ENCODE measurements at regions not wholly inside any gene's neighbourhood (a gene's known extent, or its start where the extent isn't known, plus 50 kb on each side); places are given as distances from the start of the nearest gene placed in this dataset.

- Histone ChIP-seq H3K9me3 (ENCODE audit: control insufficient read depth in 4 of 4, low read length in 3 of 4) (no peaks in the 10 kb centered on the region), H3K36me3 (ENCODE audit: control insufficient read depth in 4 of 4, insufficient read depth in 3 of 4, low read depth in 1 of 4, low read length in 3 of 4) (no peaks in the 10 kb centered on the region), H3K27me3 (ENCODE audit: control insufficient read depth in 4 of 4, insufficient read depth in 4 of 4, low read length in 3 of 4) (no peaks in the 10 kb centered on the region), H3K4me3 (ENCODE audit: low read depth in 1 of 3, low read length in 3 of 3) (peak overlapping the region; percentile 29 to 60 (median 55)), H3K4me1 (ENCODE audit: control insufficient read depth in 4 of 4, insufficient read depth in 4 of 4, low read length in 3 of 4) (peaks cover 5 to 11% (median 8%) of the 10 kb centered on the region in 4 donors), H3K27ac (ENCODE audit: low read depth in 1 of 2, low read length in 2 of 2) (no peak overlapping the region), H3K9ac (ENCODE audit: low read depth in 1 of 2, low read length in 2 of 2) (peak overlapping the region in 1 of 2 donors; percentile 59)
- DNase-seq (ENCODE audit: low spot score) = peak; percentile 35
- TF ChIP-seq ATF3 (IDR thresholded peaks at IDR 0.05) = no peak
- TF ChIP-seq SP1 (IDR thresholded peaks at IDR 0.05) = peak; percentile 6
- WGBS = 17% methylated on average over 39 of the region's 39 CpGs
Observed at GRCh38 chr3:126287536-126288241, 69.5 kb downstream of the KLF15 start.

- Histone ChIP-seq H3K4me3 (ENCODE audit: low read depth in 1 of 3, low read length in 3 of 3) (peak overlapping the region; percentile 29 to 60 (median 55)), H3K9ac (ENCODE audit: low read depth in 1 of 2, low read length in 2 of 2) (no peak overlapping the region)
- WGBS = 45% methylated on average over 7 of the region's 7 CpGs
Observed at GRCh38 chr3:126287171-126287535, 70.1 kb downstream of the KLF15 start.

More at GRCh38 chr3:126287171-126287535, 70.1 kb downstream of the KLF15 start:
- Histone ChIP-seq H3K4me1 (ENCODE audit: control insufficient read depth in 4 of 4, insufficient read depth in 4 of 4, low read length in 3 of 4) (peaks cover 5 to 11% (median 8%) of the 10 kb centered on the region in 4 donors), H3K27me3 (ENCODE audit: control insufficient read depth in 4 of 4, insufficient read depth in 4 of 4, low read length in 3 of 4) (no peaks in the 10 kb centered on the region), H3K9me3 (ENCODE audit: control insufficient read depth in 4 of 4, low read length in 3 of 4) (no peaks in the 10 kb centered on the region), H3K27ac (ENCODE audit: low read depth in 1 of 2, low read length in 2 of 2) (no peak overlapping the region), H3K36me3 (ENCODE audit: control insufficient read depth in 4 of 4, insufficient read depth in 3 of 4, low read depth in 1 of 4, low read length in 3 of 4) (no peaks in the 10 kb centered on the region)
- TF ChIP-seq FOXA1 (IDR thresholded peaks at IDR 0.05) (no peak), REST (IDR thresholded peaks at IDR 0.05) (no peak), FOXA2 (IDR thresholded peaks at IDR 0.05) (no peak), CTCF (IDR thresholded peaks at IDR 0.05; ENCODE audit: low read depth, low read length, missing input control) (no peak), GABPA (IDR thresholded peaks at IDR 0.05 in 1 of 2, conservative IDR thresholded peaks at IDR 0.05 in 1 of 2) (no peak), YY1 (IDR thresholded peaks at IDR 0.05) (no peak), TAF1 (conservative IDR thresholded peaks at IDR 0.05) (no peak), JUND (IDR thresholded peaks at IDR 0.05) (no peak), RAD21 (IDR thresholded peaks at IDR 0.05) (no peak), ZBTB33 (IDR thresholded peaks at IDR 0.05) (no peak), SP1 (IDR thresholded peaks at IDR 0.05) (no peak), NR2F2 (IDR thresholded peaks at IDR 0.05) (no peak), MAX (IDR thresholded peaks at IDR 0.05) (no peak), EGR1 (IDR thresholded peaks at IDR 0.05; ENCODE audit: low read depth in 2 of 2) (no peak), RXRA (IDR thresholded peaks at IDR 0.05) (no peak), ATF3 (IDR thresholded peaks at IDR 0.05) (no peak), HNF4G (IDR thresholded peaks at IDR 0.05) (no peak)
- no peak for DNase-seq (ENCODE audit: low spot score)
